ENCODE measurements at regions not wholly inside any gene's neighbourhood (a gene's known extent, or its start where the extent isn't known, plus 50 kb on each side); places are given as distances from the start of the nearest gene placed in this dataset.
A peak's percentile ranks its signal among the peaks of the same experiment; 100 is the strongest.
"Not testable (repeated sequence)": the region's sequence is repeated elsewhere in the genome, so short reads cannot be mapped to it uniquely, and the experiment has no call there.

- no peak for DNase-seq (ENCODE audit: low spot score)
Measured at GRCh38 chr1:204782118-204782700, 88.5 kb upstream of the NFASC start.

- DNase-seq (ENCODE audit: low spot score) = not testable (repeated sequence)
Measured at GRCh38 chr1:204785023-204785422, 85.6 kb upstream of the NFASC start.

- DNase-seq (ENCODE audit: low spot score) = no peak
Measured at GRCh38 chr1:204788470-204788869, 82.2 kb upstream of the NFASC start.

- DNase-seq (ENCODE audit: low spot score) = peak; percentile 81
Measured at GRCh38 chr1:204791453-204792353, 79.0 kb upstream of the NFASC start.

GRCh38 chr1:204792354-204792692 is 78.3 kb upstream of the NFASC start:
- DNase-seq (ENCODE audit: low spot score) = no peak

GRCh38 chr1:204793259-204793914 is 77.3 kb upstream of the NFASC start:
- no peak for DNase-seq (ENCODE audit: low spot score)

- DNase-seq (ENCODE audit: low spot score) = not testable (repeated sequence)
Measured at GRCh38 chr1:204796886-204797285, 73.8 kb upstream of the NFASC start.

- no peak for DNase-seq (ENCODE audit: low spot score)
Measured at GRCh38 chr1:204797401-204797800, 73.3 kb upstream of the NFASC start.

GRCh38 chr1:204799630-204800029 is 71.0 kb upstream of the NFASC start:
- DNase-seq (ENCODE audit: low spot score) = no peak

GRCh38 chr1:204801211-204801610 is 69.5 kb upstream of the NFASC start:
- no peak for DNase-seq (ENCODE audit: low spot score)

- no peak for DNase-seq (ENCODE audit: low spot score)
Measured at GRCh38 chr1:204802401-204803175, 68.1 kb upstream of the NFASC start.

- no peak for DNase-seq (ENCODE audit: low spot score)
Measured at GRCh38 chr1:204803607-204804006, 67.1 kb upstream of the NFASC start.

GRCh38 chr1:204806943-204807687 is 63.5 kb upstream of the NFASC start:
- peak; percentile 92 for DNase-seq (ENCODE audit: low spot score)

GRCh38 chr1:204809488-204809887 is 61.2 kb upstream of the NFASC start:
- DNase-seq (ENCODE audit: low spot score) = no peak

GRCh38 chr1:204812842-204813241 is 57.8 kb upstream of the NFASC start:
- DNase-seq (ENCODE audit: low spot score) = no peak

- no peak for DNase-seq (ENCODE audit: low spot score)
Measured at GRCh38 chr1:204813522-204813921, 57.1 kb upstream of the NFASC start.

GRCh38 chr1:204814166-204814884 is 56.3 kb upstream of the NFASC start:
- no peak for DNase-seq (ENCODE audit: low spot score)

- DNase-seq (ENCODE audit: low spot score) = no peak
Measured at GRCh38 chr1:204817341-204817740, 53.3 kb upstream of the NFASC start.

GRCh38 chr1:204818998-204819397 is 51.7 kb upstream of the NFASC start:
- no peak for DNase-seq (ENCODE audit: low spot score)

- DNase-seq (ENCODE audit: low spot score) = no peak
Measured at GRCh38 chr1:204819495-204819894, 51.2 kb upstream of the NFASC start.

All from NAMALWA (cell line).